HCT116 (cell line): ENCODE measurements at regions not wholly inside any gene's neighbourhood (a gene's known extent, or its start where the extent isn't known, plus 50 kb on each side); places are given as distances from the start of the nearest gene placed in this dataset.

ENCODE experiments used
- ATAC-seq: fragments of 200-7000 bp; cut with Tn5 transposase; 2 replicates; pipeline ENCODE4 v1.9.1; 2020; ENCODE audit warnings: mild to moderate bottlenecking, moderate library complexity
- BruUV-seq: library from RNA; stranded (reverse); fragments of 400-500 nt; replicated peaks from 2 replicates; lab custom pipeline; 2021; lab: Mats Ljungman, UMichigan
- CTCF ChIA-PET: fragments of 300-600 bp; sonication (Branson Sonifier 250); formaldehyde crosslinking; loops from one replicate; lab custom pipeline; 2021; ENCODE audit warnings: antibody characterized with exemption; lab: Charles Lee
- POLR2A ChIA-PET: fragments of 300-600, 350-600 bp; sonication (Branson Sonifier 250); formaldehyde crosslinking; loops from one replicate; lab custom pipeline; 2021; ENCODE audit warnings: antibody characterized with exemption; lab: Charles Lee
- RAD21 ChIA-PET, 2 experiments: fragments of 300-600 bp; sonication (Branson Sonifier 250); formaldehyde crosslinking; loops; one replicate each; lab custom pipeline; 2023; ENCODE audit warnings: low total read pairs in 2 of 2; ENCODE audit not compliant: uncharacterized antibody in 2 of 2, unreplicated experiment in 2 of 2, low non-redundant PET in 1 of 2; lab: Charles Lee
- DNase-seq: peaks from one replicate; pipeline ENCODE4 v3.0.0-alpha.2; 2010; ENCODE audit warnings: low read depth, low spot score
- H2AFZ ChIP-seq: fragments of 200-600 bp; shearing (Covaris generic), sonication (generic); 2 replicates; pipeline ENCODE4 v1.6.1; 2017; ENCODE audit warnings: low read depth, mixed run types, mixed read lengths, antibody characterized with exemption, low read length; ENCODE audit not compliant: poor library complexity, severe bottlenecking
- H3K27ac ChIP-seq: 2 replicates; pipeline ENCODE4 v1.5.1; 2012; ENCODE audit warnings: low read depth, low read length
- H3K27me3 ChIP-seq: fragments of 200-600 bp; sonication (generic); 2 replicates; pipeline ENCODE4 v1.6.1; 2016; ENCODE audit warnings: mixed run types, low read length, mixed read lengths; ENCODE audit not compliant: insufficient read depth
- H3K36me3 ChIP-seq, 2 experiments: fragments of 200-500 bp in 1 of 2; fragments of 200-600 bp in 1 of 2; sonication (Bioruptor generic) in 1 of 2; sonication (generic) in 1 of 2; 2 replicates each; pipeline versions ENCODE4 v1.5.1 to v1.6.1; 2014 to 2016; ENCODE audit warnings: low read length in 2 of 2, inconsistent platforms in 1 of 2, mixed read lengths in 1 of 2, mixed run types in 1 of 2; ENCODE audit not compliant: insufficient read depth in 2 of 2, control insufficient read depth in 1 of 2
- H3K4me1 ChIP-seq, 2 experiments: fragments of 200-600 bp in 1 of 2; sonication (generic) in 1 of 2; 2 replicates each; pipeline versions ENCODE4 v1.5.1 to v1.6.1; 2012 to 2017; ENCODE audit warnings: low read length in 2 of 2, inconsistent platforms in 1 of 2, mild to moderate bottlenecking in 1 of 2, mixed read lengths in 1 of 2, mixed run types in 1 of 2, moderate library complexity in 1 of 2; ENCODE audit not compliant: insufficient read depth in 2 of 2, control insufficient read depth in 1 of 2
- H3K4me2 ChIP-seq: fragments of 200-600 bp; sonication (generic); 2 replicates; pipeline ENCODE4 v1.6.1; 2017; ENCODE audit warnings: mixed run types, low read length, mixed read lengths
- H3K4me3 ChIP-seq, 2 experiments: fragments of 200-600 bp in 1 of 2; sonication (generic) in 1 of 2; replicated peaks in 1 of 2; 2 replicates each; pipeline ENCODE4 v1.5.1; 2011 to 2016; ENCODE audit warnings: low read length in 2 of 2, control low read depth in 1 of 2, low read depth in 1 of 2, mild to moderate bottlenecking in 1 of 2, mixed read lengths in 1 of 2, mixed run types in 1 of 2
- H3K79me2 ChIP-seq: fragments of 200-600 bp; sonication (generic); 2 replicates; pipeline ENCODE4 v1.6.1; 2017; ENCODE audit warnings: mild to moderate bottlenecking, mixed run types, low read length, moderate library complexity, mixed read lengths; ENCODE audit not compliant: insufficient read depth
- H3K9ac ChIP-seq: fragments of 200-600 bp; sonication (generic); 2 replicates; pipeline ENCODE4 v1.6.1; 2016; ENCODE audit warnings: low read length, mixed read lengths
- H3K9me2 ChIP-seq: fragments of 200-600 bp; sonication (generic), shearing (Covaris generic); 2 replicates; pipeline ENCODE4 v1.6.1; 2017; ENCODE audit warnings: mixed run types, mild to moderate bottlenecking, moderate library complexity; ENCODE audit not compliant: insufficient read depth
- H3K9me3 ChIP-seq, 2 experiments: fragments of 200-500 bp in 1 of 2; fragments of 200-600 bp in 1 of 2; sonication (Bioruptor generic) in 1 of 2; sonication (generic) in 1 of 2; 2 replicates each; pipeline ENCODE4 v1.6.1; 2014 to 2017; ENCODE audit warnings: low read length in 2 of 2, mixed read lengths in 2 of 2, inconsistent platforms in 1 of 2, low read depth in 1 of 2, mild to moderate bottlenecking in 1 of 2, mixed run types in 1 of 2, moderate library complexity in 1 of 2; ENCODE audit not compliant: control insufficient read depth in 1 of 2, insufficient read depth in 1 of 2
- H4K20me1 ChIP-seq: fragments of 200-600 bp; sonication (generic), shearing (Covaris generic); 2 replicates; pipeline ENCODE4 v1.6.1; 2017; ENCODE audit warnings: mixed run types, mild to moderate bottlenecking, moderate library complexity; ENCODE audit not compliant: insufficient read depth
- EGR1 ChIP-seq: IDR thresholded peaks from 2 replicates; pipeline ENCODE4 v1.6.1; 2012; ENCODE audit warnings: low read depth
- EZH2 ChIP-seq: fragments of 200-600 bp; sonication (generic); IDR thresholded peaks from 2 replicates; pipeline ENCODE4 v1.6.1; 2017; ENCODE audit warnings: antibody characterized with exemption, mixed run types
- FOSL1 ChIP-seq: IDR thresholded peaks from 2 replicates; pipeline ENCODE4 v1.6.1; 2012; ENCODE audit warnings: low read depth
- POLR2A ChIP-seq: IDR thresholded peaks from 2 replicates; pipeline ENCODE4 v1.7.0; 2011; ENCODE audit warnings: borderline replicate concordance; ENCODE audit not compliant: insufficient read depth, insufficient read length; ENCODE audit errors: extremely low read depth
- SIN3A ChIP-seq: IDR thresholded peaks from 2 replicates; pipeline ENCODE4 v1.6.1; 2012; ENCODE audit warnings: low read depth
- YY1 ChIP-seq: IDR thresholded peaks from 2 replicates; pipeline ENCODE4 v1.6.1; 2011; ENCODE audit warnings: low read length, low read depth, moderate library complexity, mild to moderate bottlenecking; ENCODE audit not compliant: insufficient replicate concordance; ENCODE audit errors: extremely low read depth
- intact Hi-C: fragments of 100-400 bp; cut with micrococcal nuclease; formaldehyde crosslinking; loops from 2 replicates; pipeline ENCODE4 v1.10.0; 2022
- TF ChIP-seq, protein P1 (sequence below): IDR thresholded peaks from 2 replicates; pipeline ENCODE4 v1.6.1; 2012; ENCODE audit warnings: low read depth
- TF ChIP-seq, protein P2 (sequence below): IDR thresholded peaks from 2 replicates; pipeline ENCODE4 v1.6.1; 2011; ENCODE audit warnings: mild to moderate bottlenecking, low read length, moderate library complexity; ENCODE audit not compliant: insufficient replicate concordance; ENCODE audit errors: extremely low read depth

GRCh38 chr16:85246473-85246872, 134.2 kb upstream of the CIBAR2 start:
- BruUV-seq, result no TSS peak
- Histone ChIP-seq H3K4me2 (no peak overlapping the region), H3K9me2 (no peaks in the 10 kb centered on the region), H4K20me1 (no peaks in the 10 kb centered on the region; the same call in 1 of the 2 replicates), H3K27ac (no peak overlapping the region), H2AFZ (no peak overlapping the region), H3K79me2 (no peaks in the 10 kb centered on the region; the same call in 1 of the 2 replicates), H3K36me3 (no peaks in the 10 kb centered on the region), H3K4me3 (no peak overlapping the region), H3K9ac (no peak overlapping the region), H3K27me3 (no peaks in the 10 kb centered on the region), H3K4me1 (peaks cover 5 to 15% of the 10 kb centered on the region in 2 experiments; a peak in 3 of 4 replicates), H3K9me3 (no peaks in the 10 kb centered on the region)
- intact Hi-C loops, result loop anchor here (5.0 kb wide), 1 partner anchor 129 kb away; no protein-coding TSS in a partner anchor
- ATAC-seq (no peak), DNase-seq (no peak)
- TF ChIP-seq FOSL1, result no peak
- no peak for TF ChIP-seq EGR1
- no peak for TF ChIP-seq EZH2
- no peak for TF ChIP-seq YY1
- TF ChIP-seq, protein P1, sequence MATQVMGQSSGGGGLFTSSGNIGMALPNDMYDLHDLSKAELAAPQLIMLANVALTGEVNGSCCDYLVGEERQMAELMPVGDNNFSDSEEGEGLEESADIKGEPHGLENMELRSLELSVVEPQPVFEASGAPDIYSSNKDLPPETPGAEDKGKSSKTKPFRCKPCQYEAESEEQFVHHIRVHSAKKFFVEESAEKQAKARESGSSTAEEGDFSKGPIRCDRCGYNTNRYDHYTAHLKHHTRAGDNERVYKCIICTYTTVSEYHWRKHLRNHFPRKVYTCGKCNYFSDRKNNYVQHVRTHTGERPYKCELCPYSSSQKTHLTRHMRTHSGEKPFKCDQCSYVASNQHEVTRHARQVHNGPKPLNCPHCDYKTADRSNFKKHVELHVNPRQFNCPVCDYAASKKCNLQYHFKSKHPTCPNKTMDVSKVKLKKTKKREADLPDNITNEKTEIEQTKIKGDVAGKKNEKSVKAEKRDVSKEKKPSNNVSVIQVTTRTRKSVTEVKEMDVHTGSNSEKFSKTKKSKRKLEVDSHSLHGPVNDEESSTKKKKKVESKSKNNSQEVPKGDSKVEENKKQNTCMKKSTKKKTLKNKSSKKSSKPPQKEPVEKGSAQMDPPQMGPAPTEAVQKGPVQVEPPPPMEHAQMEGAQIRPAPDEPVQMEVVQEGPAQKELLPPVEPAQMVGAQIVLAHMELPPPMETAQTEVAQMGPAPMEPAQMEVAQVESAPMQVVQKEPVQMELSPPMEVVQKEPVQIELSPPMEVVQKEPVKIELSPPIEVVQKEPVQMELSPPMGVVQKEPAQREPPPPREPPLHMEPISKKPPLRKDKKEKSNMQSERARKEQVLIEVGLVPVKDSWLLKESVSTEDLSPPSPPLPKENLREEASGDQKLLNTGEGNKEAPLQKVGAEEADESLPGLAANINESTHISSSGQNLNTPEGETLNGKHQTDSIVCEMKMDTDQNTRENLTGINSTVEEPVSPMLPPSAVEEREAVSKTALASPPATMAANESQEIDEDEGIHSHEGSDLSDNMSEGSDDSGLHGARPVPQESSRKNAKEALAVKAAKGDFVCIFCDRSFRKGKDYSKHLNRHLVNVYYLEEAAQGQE, result no peak
- no peak for TF ChIP-seq SIN3A
- TF ChIP-seq POLR2A, result no peak
- TF ChIP-seq, protein P2, sequence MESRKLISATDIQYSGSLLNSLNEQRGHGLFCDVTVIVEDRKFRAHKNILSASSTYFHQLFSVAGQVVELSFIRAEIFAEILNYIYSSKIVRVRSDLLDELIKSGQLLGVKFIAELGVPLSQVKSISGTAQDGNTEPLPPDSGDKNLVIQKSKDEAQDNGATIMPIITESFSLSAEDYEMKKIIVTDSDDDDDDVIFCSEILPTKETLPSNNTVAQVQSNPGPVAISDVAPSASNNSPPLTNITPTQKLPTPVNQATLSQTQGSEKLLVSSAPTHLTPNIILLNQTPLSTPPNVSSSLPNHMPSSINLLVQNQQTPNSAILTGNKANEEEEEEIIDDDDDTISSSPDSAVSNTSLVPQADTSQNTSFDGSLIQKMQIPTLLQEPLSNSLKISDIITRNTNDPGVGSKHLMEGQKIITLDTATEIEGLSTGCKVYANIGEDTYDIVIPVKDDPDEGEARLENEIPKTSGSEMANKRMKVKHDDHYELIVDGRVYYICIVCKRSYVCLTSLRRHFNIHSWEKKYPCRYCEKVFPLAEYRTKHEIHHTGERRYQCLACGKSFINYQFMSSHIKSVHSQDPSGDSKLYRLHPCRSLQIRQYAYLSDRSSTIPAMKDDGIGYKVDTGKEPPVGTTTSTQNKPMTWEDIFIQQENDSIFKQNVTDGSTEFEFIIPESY, result no peak
- ChIA-PET POLR2A (no interaction called here), CTCF (interaction anchor here (3.4 kb wide), 1 partner anchor 11 kb away, joined by 17 read pairs; no protein-coding TSS in a partner anchor), RAD21 (no interaction called here)
